Peyer's patch (tissue), 4 donors: ENCODE measurements at regions not wholly inside any gene's neighbourhood (a gene's known extent, or its start where the extent isn't known, plus 50 kb on each side); places are given as distances from the start of the nearest gene placed in this dataset.

Experiments
- POLR2A ChIP-seq, 2 donors: fragments of 450-650 bp; IDR thresholded peaks; one replicate each; pipeline ENCODE4 v1.5.1; 2017; ENCODE audit warnings: antibody characterized with exemption in 2 of 2, mild to moderate bottlenecking in 2 of 2, moderate library complexity in 2 of 2
- TF ChIP-seq, protein P1 (sequence below), 6 experiments: fragments of 450-650 bp in 4 of 6; fragments of 200-600 bp in 2 of 6; sonication (generic) in 1 of 6; IDR thresholded peaks; one replicate each; pipeline ENCODE4 v1.5.1; 2017 to 2019; ENCODE audit warnings: antibody characterized with exemption in 6 of 6, mild to moderate bottlenecking in 3 of 6, moderate library complexity in 1 of 6

DNA sequence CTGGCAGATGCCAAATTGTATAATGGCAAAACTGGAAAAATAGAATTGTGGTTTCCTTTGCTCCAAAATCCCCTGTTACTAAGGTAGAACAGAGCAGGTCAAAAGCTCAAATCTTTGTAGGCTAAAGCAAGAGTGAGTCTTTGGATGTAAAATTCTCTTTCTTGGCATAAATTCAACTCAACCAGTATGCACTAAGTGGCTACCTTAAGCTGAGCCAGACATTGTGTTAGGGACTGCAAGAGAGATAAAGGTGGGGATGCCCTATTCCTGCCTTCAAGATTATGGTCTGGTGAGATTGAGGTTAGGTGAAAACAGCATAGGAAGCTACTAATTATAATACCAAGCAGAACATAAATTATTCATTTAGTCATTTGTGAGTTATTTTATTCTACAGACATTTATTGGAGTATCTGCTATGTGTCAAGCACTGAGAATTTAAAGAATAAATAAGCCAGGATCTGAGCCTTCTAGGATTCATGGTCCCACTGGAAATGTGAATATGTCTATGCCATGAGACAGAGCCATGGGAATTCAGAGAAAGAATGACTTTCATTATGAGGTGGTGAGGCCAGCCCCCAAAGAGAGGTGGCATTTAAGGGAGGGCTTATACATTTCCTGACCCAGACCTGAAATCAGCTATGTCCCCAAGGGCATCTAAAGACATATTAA is 198.0 kb upstream of the NCKAP5 start:
- TF ChIP-seq POLR2A (IDR thresholded peaks at IDR 0.05): no peak
- TF ChIP-seq, protein P1, sequence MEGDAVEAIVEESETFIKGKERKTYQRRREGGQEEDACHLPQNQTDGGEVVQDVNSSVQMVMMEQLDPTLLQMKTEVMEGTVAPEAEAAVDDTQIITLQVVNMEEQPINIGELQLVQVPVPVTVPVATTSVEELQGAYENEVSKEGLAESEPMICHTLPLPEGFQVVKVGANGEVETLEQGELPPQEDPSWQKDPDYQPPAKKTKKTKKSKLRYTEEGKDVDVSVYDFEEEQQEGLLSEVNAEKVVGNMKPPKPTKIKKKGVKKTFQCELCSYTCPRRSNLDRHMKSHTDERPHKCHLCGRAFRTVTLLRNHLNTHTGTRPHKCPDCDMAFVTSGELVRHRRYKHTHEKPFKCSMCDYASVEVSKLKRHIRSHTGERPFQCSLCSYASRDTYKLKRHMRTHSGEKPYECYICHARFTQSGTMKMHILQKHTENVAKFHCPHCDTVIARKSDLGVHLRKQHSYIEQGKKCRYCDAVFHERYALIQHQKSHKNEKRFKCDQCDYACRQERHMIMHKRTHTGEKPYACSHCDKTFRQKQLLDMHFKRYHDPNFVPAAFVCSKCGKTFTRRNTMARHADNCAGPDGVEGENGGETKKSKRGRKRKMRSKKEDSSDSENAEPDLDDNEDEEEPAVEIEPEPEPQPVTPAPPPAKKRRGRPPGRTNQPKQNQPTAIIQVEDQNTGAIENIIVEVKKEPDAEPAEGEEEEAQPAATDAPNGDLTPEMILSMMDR (IDR thresholded peaks at IDR 0.05): no peak
